ENCODE measurements at regions not wholly inside any gene's neighbourhood (a gene's known extent, or its start where the extent isn't known, plus 50 kb on each side); places are given as distances from the start of the nearest gene placed in this dataset.

DNA sequence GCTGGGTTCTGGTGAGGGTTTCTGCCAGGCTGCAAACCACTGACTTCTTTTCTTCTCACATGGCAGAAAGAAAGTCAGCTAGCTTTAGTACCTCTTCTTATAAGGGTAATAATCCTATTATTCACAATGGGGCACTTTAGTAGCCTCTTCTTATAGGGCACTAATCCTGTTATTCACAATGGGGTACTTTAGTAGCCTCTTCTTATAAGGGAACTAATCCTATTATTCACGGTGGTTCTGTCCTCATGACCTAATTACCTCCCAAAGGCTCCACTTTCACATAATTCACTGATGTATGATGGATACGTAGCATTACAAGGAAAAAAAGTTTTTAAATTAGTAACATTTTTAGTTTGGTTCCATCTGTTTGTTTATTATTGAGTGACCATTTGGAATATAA lies 671.3 kb downstream of the NSUN3 start:
- TF ChIP-seq, protein P1, sequence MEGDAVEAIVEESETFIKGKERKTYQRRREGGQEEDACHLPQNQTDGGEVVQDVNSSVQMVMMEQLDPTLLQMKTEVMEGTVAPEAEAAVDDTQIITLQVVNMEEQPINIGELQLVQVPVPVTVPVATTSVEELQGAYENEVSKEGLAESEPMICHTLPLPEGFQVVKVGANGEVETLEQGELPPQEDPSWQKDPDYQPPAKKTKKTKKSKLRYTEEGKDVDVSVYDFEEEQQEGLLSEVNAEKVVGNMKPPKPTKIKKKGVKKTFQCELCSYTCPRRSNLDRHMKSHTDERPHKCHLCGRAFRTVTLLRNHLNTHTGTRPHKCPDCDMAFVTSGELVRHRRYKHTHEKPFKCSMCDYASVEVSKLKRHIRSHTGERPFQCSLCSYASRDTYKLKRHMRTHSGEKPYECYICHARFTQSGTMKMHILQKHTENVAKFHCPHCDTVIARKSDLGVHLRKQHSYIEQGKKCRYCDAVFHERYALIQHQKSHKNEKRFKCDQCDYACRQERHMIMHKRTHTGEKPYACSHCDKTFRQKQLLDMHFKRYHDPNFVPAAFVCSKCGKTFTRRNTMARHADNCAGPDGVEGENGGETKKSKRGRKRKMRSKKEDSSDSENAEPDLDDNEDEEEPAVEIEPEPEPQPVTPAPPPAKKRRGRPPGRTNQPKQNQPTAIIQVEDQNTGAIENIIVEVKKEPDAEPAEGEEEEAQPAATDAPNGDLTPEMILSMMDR (IDR thresholded peaks at IDR 0.05; ENCODE audit: insufficient read depth, low read length, poor library complexity, severe bottlenecking), result no peak
- no peak for TF ChIP-seq EZH2phosphoT487 (conservative IDR thresholded peaks at IDR 0.05; ENCODE audit: low read length)
